NCI-H526 (cell line): ENCODE measurements at regions not wholly inside any gene's neighbourhood (a gene's known extent, or its start where the extent isn't known, plus 50 kb on each side); places are given as distances from the start of the nearest gene placed in this dataset.

Experiments used
- DNase-seq, 2 experiments: peaks; one replicate each; lab custom pipeline; 2025; lab: John Stamatoyannopoulos, UW

- peak; percentile 24 to 64 for DNase-seq
Measured at GRCh38 chr1:243944429-243945160, 94.6 kb upstream of the AKT3 start.

DNA sequence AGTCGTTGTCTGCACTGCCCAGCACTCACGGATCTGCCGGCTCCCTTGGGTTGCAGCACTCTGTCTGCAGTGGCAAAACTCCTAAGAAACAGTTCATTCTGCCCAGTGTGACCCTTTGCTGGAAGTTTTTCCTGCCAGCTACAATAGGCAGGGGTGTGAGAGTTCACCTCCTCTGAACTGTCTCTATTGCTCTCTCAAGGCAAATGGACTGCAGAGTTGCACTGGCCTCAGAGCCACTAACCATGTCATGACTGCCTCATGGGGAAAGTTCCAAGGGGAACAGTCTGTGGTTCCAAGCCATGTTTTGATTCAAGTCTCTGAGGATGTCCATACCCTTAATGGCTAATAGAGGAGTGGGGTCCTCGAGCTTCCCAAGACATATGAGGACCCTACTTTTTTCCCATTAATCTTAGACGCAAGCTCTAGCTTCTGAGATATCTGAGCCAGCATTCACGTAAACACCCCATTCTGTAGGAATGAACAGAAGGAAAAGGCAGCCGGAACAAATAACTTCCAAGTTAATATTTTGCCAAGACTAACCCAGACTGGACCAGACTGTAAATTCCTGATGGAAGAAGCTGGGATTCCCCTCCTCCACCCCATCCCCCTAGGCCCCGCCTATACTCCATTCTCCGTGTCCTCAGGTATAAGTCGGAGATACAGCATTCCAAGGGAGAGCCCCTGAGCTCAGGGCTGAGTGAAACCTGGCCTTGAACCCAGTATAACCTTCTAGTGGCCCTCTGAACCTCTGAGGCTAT lies 93.8 kb upstream of the AKT3 start:
- no peak for DNase-seq

DNA sequence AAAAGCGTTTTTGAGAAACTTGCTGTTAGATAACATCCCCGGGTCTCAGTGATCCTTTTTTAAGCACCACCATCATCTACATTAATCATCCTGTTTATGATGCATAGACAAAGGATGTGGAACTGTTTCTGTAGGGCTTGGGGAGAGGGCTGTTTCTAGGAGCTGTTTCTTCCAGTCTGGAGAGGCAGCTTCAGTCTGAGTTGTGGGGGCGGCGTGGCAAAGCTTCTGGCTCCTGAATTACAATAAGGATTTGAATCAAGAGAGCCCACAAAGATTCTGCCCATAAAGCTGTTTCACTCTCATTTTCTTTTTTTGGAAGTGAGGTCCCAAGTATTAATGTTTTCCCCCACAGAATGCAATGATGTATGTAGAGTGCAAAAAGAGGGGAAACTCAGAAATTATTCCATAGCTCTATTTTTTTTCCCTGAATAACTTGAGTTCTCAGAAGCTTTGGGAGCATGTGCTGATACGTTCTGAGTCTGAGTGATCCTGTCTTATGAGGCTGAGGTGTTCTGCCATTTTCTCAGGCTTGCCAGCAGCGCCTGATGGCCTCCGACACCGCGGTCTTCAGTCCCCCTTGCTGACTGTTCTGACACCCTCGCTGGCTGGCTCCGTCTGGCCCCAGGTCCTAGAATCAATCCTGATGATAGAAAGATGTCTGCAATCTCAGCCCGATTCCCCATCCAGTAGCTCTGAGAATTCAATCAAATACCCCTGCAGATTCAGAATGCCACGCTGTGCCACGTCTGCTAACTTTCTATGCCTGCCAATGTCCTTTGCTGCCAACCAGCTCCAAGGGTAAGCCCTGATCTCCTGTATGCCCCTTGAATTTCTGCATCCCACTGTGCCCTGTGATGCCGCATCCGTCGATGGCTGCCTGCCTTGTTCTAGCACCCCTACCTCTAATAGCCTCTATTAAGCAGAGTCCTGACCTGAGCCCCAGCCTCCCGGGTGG lies 92.4 kb upstream of the AKT3 start:
- no peak for DNase-seq

GRCh38 chr1:243940451-243940850 lies 90.4 kb upstream of the AKT3 start:
- no peak for DNase-seq

DNA sequence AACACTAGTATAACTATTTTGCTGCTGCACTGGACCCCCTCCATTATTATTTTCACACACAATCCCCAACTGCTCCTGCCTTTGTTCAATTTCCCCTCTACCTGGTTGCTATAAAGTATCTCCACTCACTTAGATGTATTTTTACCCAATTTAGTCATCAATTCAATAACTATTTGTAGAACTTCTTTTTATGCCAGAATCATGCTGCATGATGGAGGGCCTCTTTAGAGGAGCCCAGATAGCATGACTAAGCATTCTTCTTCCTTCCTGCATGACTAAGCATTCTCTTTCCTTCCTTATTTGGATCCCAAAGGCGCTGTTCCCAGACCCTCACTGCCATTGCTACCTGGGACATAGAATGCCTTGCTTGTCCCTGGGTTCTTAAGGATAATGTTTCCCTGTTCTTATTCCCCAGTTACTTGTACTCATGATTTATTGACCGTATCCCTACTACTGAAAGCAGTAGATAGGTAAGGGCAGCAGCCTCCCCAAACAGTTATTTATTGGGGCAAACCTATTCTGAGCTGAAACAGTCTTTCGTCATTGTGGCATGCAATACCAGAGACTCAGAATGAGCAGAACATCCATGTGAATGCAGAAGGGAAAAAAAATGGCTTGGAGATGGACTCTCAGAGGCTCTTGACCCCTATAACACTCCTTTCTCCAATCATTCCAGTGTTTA lies 89.3 kb upstream of the AKT3 start:
- peak in 1 of 2 experiments; percentile 6 for DNase-seq

- no peak for DNase-seq
Measured at GRCh38 chr1:243938208-243938607, 88.2 kb upstream of the AKT3 start.

- DNase-seq: no peak
Measured at GRCh38 chr1:243933495-243933894, 83.5 kb upstream of the AKT3 start.

GRCh38 chr1:243931957-243932356 lies 81.9 kb upstream of the AKT3 start:
- no peak for DNase-seq

DNA sequence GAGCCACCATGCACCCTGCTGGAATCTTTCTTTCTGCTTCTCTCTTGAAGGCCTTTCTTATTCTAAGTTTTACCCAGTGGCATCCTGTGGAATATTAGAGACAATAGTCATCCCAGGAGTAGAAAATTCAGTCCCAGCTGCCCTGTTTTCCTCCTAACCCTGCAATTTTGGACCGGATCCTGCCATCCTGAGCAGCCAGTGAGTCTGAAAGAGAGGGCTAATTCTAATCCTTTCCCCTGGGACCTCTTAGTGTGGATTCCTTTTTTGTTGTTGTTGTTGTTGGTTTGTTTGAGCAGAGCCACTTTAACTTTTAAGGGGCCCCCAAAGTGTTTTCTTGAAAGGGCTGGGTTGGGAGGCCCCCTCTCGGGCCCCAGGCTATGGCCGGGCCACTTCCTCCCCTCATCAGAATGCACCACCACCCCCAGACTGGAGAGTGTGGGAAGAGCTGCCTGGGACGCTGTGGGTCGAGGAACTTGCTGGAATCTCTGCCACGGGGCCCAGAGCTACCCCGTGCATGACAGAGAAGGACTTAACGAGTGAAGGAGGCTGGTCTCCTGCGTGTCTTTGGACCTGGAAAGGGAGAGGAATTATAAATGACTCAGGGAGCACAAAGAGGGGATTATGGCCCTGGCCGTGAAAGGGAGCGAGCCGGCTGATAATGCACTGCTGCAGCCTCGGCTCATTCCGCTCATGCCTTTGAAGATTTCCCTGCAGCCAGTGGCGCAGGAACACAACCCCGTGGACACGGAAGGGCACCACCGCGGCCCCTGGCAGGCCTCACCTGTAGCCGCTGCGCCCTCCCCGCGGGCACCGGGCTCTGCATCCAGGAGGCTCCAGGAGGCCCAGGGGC lies 81.0 kb upstream of the AKT3 start:
- DNase-seq: no peak

DNA sequence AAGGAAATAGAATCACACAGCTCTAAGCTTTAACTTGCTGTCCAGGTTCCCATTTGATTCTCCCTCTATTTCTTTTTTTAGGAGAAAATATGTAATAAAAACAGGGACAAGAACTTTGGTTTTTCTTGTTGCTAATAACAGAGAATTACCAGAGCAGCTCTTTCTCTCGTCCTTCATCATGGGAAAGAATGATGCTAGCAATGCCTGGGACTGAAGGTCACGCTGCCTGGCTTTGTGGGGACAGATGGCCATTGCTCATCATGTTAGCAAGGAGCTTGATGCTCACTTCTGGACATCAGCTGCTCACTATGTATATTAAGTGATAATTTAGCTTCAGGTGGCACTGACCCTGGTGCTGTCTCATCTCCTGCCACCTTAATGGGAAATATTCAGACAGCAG lies 77.3 kb upstream of the AKT3 start:
- no peak for DNase-seq

DNA sequence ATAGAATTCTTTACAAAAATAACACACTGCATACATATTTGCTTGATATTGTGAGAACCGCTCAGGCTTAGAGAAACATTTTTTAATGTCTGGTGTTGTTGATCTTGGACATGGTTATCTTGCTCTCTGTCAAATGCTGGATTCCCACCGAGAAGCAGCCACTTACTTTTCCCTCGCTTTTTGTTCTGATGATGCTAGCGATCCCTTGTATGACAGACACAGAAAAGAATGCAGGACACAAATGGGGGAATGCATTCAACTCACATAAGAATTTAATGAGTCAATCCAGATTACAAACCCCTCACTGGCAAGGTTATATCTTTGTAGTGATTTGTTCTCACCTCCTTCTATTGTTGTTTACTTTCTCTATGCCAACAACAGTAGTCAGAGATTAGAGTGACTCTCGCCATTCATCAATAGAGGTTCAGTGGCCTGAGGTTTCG lies 76.8 kb upstream of the AKT3 start:
- no peak for DNase-seq

- no peak for DNase-seq
Measured at GRCh38 chr1:243926299-243926698, 76.3 kb upstream of the AKT3 start.

GRCh38 chr1:243924588-243925349 lies 74.7 kb upstream of the AKT3 start:
- DNase-seq: no peak

DNA sequence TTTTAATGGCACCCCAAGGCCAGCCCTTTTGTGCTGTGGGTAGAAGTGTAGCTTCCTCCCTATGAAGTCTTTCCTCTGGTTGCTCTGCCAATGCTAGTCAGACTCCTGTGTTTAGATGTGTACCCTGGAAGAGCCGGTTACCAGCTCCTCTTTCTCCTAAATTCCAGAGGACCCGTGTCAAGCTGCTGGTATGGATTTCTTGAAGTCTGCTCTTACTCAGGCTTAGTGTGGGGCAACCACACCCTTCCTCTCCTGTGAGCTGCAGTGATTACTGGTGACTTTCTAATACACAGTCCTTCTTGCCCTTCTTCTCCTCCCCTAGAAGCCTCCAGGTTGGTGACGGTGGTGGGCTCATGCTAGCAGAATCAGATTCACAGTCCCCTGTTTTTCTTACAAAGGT lies 74.1 kb upstream of the AKT3 start:
- DNase-seq: no peak

DNA sequence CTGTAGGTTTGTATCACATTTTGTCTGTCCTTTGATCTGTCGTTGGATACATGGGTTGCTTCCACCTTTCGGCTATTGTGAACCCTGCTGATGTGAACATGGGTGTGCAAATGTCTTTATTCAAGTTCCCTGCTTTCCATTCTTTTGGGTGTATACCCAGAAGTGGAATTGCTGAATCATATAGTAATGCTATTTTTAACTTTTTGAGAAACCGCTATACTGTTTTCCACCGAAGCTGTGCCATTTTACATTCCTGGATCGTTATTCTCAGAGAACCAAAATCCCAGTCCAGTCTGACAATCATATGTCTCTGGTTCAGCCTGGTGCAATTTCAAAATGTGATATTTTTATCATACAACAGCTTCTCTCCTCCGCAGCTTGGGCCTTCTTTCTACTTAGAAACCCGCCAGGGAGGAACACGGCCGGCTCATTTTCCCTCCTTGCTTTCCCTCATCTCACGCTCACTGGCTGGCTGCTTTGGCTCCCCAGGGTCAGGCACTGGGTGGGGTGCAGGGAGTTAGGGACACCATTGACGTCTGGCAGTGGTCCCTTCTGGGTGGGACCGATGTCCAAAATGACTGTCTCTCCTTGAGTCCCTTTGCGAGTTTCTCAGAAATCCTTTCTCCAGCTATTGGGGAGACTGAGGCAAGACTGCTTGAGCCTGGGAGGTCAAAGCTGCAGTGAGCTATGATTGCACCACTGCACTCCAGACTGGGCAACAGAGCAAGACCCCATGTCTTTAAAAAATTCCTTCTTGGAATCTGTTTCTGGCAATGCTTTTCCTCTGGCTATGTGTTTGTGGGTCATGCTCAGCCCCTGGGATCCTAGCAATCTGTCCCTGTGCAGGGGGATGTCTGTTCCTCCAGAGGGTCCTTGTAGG lies 73.5 kb upstream of the AKT3 start:
- DNase-seq: no peak

GRCh38 chr1:243921111-243921510 lies 71.1 kb upstream of the AKT3 start:
- no peak for DNase-seq

DNA sequence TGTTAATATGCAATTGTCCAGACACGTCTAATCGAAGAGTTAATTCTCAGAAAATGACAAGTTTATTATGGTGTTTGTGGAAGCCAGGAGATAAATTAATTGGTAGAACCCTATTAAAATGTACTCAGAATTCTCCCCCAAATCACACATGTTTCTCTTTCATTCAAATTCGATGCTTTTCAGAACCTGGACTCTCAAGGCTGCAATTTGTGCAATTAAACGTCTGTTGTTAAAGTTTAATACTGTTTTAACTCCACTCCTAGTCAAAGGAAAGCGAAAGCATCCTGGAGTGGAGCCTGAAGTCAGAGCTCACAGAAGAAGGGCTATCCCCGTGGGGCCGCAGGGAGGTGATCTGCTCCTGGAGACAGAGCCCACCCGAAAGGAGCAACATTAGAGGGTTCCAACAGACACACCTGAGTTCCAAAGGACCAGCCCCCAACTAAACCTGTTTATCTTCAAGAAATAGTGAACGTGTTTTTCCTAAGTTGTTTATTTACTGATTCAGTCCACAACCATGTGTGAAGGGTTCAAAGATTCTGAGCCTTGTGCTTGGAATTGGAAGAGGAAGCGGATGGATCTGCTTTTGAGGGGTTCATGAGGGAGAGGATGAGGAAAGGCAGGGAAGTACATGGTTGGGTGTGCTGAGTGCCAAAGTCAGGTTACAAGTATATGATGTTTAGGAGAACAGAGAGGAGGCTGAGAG lies 68.0 kb upstream of the AKT3 start:
- no peak for DNase-seq

DNA sequence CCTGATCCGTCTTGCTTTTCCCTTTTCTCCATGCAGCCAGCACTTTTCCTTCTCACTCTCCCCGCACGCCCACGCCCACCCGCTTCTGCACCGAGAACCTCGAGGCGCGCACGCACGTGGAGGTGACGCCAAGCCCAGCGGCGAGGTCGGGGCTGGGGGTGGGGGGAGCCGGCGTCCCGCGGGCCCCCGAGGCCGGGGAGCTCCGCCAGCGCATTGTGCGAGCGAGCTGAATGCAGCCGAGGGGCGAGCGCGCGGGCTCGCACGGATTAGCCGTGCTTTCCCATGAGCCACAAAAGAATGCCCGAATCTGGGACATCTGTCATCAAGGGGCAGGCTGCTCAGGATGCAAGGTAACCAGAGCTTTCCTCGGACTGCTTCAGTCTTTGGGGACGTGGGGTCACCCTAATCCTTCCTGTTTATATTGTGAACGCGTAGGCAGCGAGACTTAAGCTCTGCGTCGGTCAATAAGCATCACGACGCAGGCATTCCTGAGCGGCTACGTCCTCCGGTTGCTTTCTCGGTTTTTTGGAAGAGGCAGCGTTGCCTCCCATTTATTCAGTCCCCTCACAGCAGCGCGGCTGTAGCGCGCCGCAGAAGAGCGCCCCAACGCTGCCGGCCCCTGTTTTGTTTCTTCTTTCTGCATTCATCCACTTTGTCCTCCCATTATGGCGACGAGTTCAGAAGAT lies 67.3 kb upstream of the AKT3 start:
- DNase-seq: peak in 1 of 2 experiments; percentile 52
